Vagina (tissue), 2 donors: ENCODE measurements at regions not wholly inside any gene's neighbourhood (a gene's known extent, or its start where the extent isn't known, plus 50 kb on each side); places are given as distances from the start of the nearest gene placed in this dataset.

ENCODE experiments used
- POLR2A ChIP-seq, 2 donors: fragments of 450-650 bp; IDR thresholded peaks; one replicate each; pipeline ENCODE4 v1.6.1; 2017; ENCODE audit warnings: antibody characterized with exemption in 2 of 2, mild to moderate bottlenecking in 2 of 2, moderate library complexity in 2 of 2
- TF ChIP-seq, protein P1 (sequence below), 3 experiments: fragments of 450-650 bp in 2 of 3; fragments of 200-600 bp in 1 of 3; sonication (generic) in 1 of 3; IDR thresholded peaks; one replicate each; pipeline ENCODE4 v1.5.1; 2017 to 2019; ENCODE audit warnings: antibody characterized with exemption in 3 of 3, mild to moderate bottlenecking in 2 of 3, moderate library complexity in 2 of 3

DNA sequence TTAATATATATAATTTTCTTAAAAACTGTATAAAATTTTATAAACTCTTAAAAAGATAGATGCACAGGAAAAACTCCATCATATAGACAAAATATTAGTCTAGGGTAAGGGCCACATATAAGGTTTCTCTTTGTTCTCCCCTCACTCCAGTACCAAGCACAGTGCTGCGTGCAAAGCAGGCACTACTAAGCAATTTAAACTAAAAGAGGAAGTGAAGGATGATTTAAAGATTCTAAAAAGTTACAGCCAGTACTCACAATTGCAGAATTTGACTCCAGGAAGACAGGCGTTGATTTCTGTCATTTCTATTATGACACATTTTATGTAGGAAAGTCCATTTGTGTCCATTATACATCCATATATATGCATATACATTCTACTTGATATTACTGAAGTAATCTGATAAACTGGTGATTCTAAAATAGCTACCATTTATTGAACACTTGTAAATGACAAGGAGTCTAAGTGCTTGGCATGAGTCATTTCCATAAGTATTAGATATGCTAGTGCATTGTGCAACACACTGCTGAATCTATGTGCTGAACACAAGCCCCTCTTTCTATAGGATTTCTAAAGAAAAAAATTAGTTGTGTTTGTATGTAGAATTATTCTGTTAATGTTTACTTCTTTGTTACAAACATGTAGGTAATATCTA is 785.5 kb upstream of the ARRDC4 start:
- TF ChIP-seq POLR2A (IDR thresholded peaks at IDR 0.05) = no peak
- TF ChIP-seq, protein P1, sequence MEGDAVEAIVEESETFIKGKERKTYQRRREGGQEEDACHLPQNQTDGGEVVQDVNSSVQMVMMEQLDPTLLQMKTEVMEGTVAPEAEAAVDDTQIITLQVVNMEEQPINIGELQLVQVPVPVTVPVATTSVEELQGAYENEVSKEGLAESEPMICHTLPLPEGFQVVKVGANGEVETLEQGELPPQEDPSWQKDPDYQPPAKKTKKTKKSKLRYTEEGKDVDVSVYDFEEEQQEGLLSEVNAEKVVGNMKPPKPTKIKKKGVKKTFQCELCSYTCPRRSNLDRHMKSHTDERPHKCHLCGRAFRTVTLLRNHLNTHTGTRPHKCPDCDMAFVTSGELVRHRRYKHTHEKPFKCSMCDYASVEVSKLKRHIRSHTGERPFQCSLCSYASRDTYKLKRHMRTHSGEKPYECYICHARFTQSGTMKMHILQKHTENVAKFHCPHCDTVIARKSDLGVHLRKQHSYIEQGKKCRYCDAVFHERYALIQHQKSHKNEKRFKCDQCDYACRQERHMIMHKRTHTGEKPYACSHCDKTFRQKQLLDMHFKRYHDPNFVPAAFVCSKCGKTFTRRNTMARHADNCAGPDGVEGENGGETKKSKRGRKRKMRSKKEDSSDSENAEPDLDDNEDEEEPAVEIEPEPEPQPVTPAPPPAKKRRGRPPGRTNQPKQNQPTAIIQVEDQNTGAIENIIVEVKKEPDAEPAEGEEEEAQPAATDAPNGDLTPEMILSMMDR (IDR thresholded peaks at IDR 0.05) = no peak
